PC-9 (cell line): ENCODE measurements at regions not wholly inside any gene's neighbourhood (a gene's known extent, or its start where the extent isn't known, plus 50 kb on each side); places are given as distances from the start of the nearest gene placed in this dataset.
"Not testable (repeated sequence)": the region's sequence is repeated elsewhere in the genome, so short reads cannot be mapped to it uniquely, and the experiment has no call there.

Experiments used
- BruUV-seq: library from RNA; stranded (reverse); fragments of 400-500 nt; replicated peaks from 2 replicates; lab custom pipeline; 2021; lab: Mats Ljungman, UMichigan
- CTCF ChIA-PET: fragments of 300-600 bp; sonication (Branson Sonifier 250); formaldehyde crosslinking; loops from one replicate; lab custom pipeline; 2022; ENCODE audit warnings: antibody characterized with exemption; lab: Charles Lee
- POLR2A ChIA-PET: fragments of 300-600 bp; sonication (Branson Sonifier 250); formaldehyde crosslinking; loops from one replicate; lab custom pipeline; 2022; ENCODE audit warnings: antibody characterized with exemption; ENCODE audit not compliant: unreplicated experiment; lab: Charles Lee
- DNase-seq, 2 experiments: peaks; one replicate each; pipeline versions ENCODE4 v3.0.0 to v3.0.0-alpha.2; 2015 to 2022; ENCODE audit warnings: mixed read lengths in 1 of 2
- H2AFZ ChIP-seq: fragments of 200-600 bp; sonication (generic); 2 replicates; pipeline ENCODE4 v1.8.1; 2017; ENCODE audit warnings: antibody characterized with exemption
- H3F3A ChIP-seq: fragments of 200-600 bp; sonication (generic); 2 replicates; pipeline ENCODE4 v1.8.1; 2017; ENCODE audit warnings: antibody characterized with exemption, mild to moderate bottlenecking, low read depth; ENCODE audit not compliant: insufficient read depth
- H3K27ac ChIP-seq: fragments of 200-600 bp; sonication (generic); 2 replicates; pipeline ENCODE4 v1.6.1; 2016; ENCODE audit warnings: mixed run types
- H3K27me3 ChIP-seq: fragments of 200-600 bp; sonication (generic); 2 replicates; pipeline ENCODE4 v1.6.1; 2016; ENCODE audit warnings: low read depth, mixed run types; ENCODE audit not compliant: insufficient read depth
- H3K36me3 ChIP-seq: fragments of 200-600 bp; sonication (generic); 2 replicates; pipeline ENCODE4 v1.6.1; 2016; ENCODE audit warnings: low read depth, mixed run types
- H3K4me1 ChIP-seq: fragments of 200-600 bp; sonication (generic); replicated peaks from 2 replicates; pipeline ENCODE4 v1.6.1; 2016; ENCODE audit warnings: mixed run types; ENCODE audit not compliant: insufficient read depth
- H3K4me2 ChIP-seq: fragments of 200-600 bp; sonication (generic); 2 replicates; pipeline ENCODE4 v1.6.1; 2017; ENCODE audit warnings: mixed run types
- H3K4me3 ChIP-seq: fragments of 200-600 bp; sonication (generic); 2 replicates; pipeline ENCODE4 v1.6.1; 2016; ENCODE audit warnings: mixed run types
- H3K79me2 ChIP-seq: fragments of 200-600 bp; sonication (generic); 2 replicates; pipeline ENCODE4 v1.6.1; 2017; ENCODE audit warnings: low read depth, mixed run types
- H3K9me2 ChIP-seq: fragments of 200-600 bp; sonication (generic); 2 replicates; pipeline ENCODE4 v1.8.1; 2017; ENCODE audit warnings: mild to moderate bottlenecking; ENCODE audit not compliant: insufficient read depth
- H3K9me3 ChIP-seq: fragments of 200-600 bp; sonication (generic); 2 replicates; pipeline ENCODE4 v1.8.1; 2016; ENCODE audit warnings: low read depth; ENCODE audit not compliant: insufficient read depth
- H4K20me1 ChIP-seq: fragments of 200-600 bp; sonication (generic); 2 replicates; pipeline ENCODE4 v1.8.1; 2017; ENCODE audit not compliant: insufficient read depth
- EZH2 ChIP-seq: fragments of 200-600 bp; sonication (generic); IDR thresholded peaks from 2 replicates; pipeline ENCODE4 v1.8.0; 2017; ENCODE audit warnings: antibody characterized with exemption, low read depth
- intact Hi-C: fragments of 100-400 bp; cut with micrococcal nuclease; formaldehyde crosslinking; loops from one replicate; pipeline ENCODE4 v1.10.0; 2022; ENCODE audit not compliant: unreplicated experiment
- TF ChIP-seq, protein P1 (sequence below): fragments of 200-600 bp; sonication (generic); conservative IDR thresholded peaks from 2 replicates; pipeline ENCODE4 v1.6.1; 2017; ENCODE audit warnings: mixed run types, antibody characterized with exemption, mild to moderate bottlenecking, moderate library complexity

DNA sequence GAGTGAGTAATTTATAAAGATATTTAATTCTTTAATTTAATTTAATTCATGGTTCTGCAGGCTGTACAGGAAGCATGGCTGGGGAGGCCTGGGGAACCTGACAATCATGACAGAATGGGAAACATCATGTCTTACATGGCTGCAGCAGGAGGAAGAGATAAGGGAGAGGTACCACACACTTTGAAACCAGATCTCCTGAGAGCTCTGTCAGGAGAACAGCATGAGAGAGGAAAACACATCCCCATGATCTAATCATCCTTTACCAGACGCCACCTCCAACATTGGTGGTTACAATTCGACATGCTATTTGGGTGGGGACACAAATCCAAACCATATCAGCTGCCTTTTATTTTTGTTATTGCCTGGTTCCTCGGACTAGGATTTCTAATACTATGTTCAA, 928.6 kb downstream of the TMEM121 start:
- Histone ChIP-seq H3K27ac (no peak overlapping the region), H3K79me2 (no peaks in the 10 kb centered on the region), H3K36me3 (no peaks in the 10 kb centered on the region), H2AFZ (no peak overlapping the region), H3K4me3 (no peak overlapping the region), H3K27me3 (0 out of 2 replicates have a peak, but pooled peaks cover 5% of the 10 kb centered on the region), H3K4me2 (no peak overlapping the region), H4K20me1 (no peaks in the 10 kb centered on the region), H3K4me1 (no peaks in the 10 kb centered on the region), H3F3A (no peaks in the 10 kb centered on the region), H3K9me2 (no peaks in the 10 kb centered on the region), H3K9me3 (no peaks in the 10 kb centered on the region)
- ChIA-PET POLR2A (no interaction called here), CTCF (no interaction called here)
- DNase-seq: no peak
- TF ChIP-seq EZH2: no peak
- TF ChIP-seq, protein P1, sequence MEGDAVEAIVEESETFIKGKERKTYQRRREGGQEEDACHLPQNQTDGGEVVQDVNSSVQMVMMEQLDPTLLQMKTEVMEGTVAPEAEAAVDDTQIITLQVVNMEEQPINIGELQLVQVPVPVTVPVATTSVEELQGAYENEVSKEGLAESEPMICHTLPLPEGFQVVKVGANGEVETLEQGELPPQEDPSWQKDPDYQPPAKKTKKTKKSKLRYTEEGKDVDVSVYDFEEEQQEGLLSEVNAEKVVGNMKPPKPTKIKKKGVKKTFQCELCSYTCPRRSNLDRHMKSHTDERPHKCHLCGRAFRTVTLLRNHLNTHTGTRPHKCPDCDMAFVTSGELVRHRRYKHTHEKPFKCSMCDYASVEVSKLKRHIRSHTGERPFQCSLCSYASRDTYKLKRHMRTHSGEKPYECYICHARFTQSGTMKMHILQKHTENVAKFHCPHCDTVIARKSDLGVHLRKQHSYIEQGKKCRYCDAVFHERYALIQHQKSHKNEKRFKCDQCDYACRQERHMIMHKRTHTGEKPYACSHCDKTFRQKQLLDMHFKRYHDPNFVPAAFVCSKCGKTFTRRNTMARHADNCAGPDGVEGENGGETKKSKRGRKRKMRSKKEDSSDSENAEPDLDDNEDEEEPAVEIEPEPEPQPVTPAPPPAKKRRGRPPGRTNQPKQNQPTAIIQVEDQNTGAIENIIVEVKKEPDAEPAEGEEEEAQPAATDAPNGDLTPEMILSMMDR: no peak
- intact Hi-C loops: no loop called here
- BruUV-seq: no TSS peak

DNA sequence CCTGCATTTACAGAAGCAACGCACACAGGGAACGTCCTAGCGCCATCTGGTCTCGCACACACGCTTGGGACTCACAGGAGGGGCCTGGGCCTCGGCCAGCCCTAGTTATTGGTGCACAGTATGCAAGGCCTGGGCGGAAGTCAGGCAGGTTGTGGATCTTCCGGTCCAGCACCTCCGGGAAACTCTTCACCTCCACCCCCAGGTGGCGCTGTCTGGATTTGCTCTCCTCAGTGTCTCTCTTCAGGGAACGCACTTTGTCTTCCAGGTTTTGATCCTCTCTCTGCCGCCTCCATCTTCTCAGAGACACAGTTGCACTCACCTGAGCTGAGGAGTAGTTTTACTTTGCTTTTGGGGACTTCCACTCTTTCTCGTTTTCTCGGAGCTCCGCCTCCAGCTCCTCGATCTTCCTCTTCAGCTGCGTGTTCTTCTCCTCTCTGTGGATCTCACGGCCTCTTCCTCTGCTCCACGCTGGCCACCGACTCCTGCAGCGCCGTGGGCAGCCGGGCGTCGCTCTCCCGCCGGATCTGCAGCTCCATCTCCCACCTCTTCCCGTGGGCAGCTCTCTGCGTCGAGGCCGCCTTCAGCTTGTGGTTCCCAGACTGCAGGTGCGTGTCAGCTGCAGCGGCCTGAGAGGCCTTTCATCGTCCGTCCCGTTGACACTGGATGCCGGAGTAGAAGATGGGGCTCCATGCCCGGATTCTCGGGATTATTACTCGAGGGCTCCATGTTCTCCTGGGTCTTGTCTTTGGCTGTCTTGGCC, 933.8 kb downstream of the TMEM121 start:
- no peaks in the 10 kb centered on the region for H3K9me2 ChIP-seq
- H4K20me1 ChIP-seq: no peaks in the 10 kb centered on the region
- no peak overlapping the region for H2AFZ ChIP-seq
- H3K27ac ChIP-seq: no peak overlapping the region
- H3K4me2 ChIP-seq: no peak overlapping the region
- intact Hi-C loops: no loop called here
- no peaks in the 10 kb centered on the region for H3F3A ChIP-seq
- peaks cover 2% of the 10 kb centered on the region; the same call in 1 of the 2 replicates for H3K27me3 ChIP-seq
- H3K36me3 ChIP-seq: no peaks in the 10 kb centered on the region
- TF ChIP-seq EZH2: no peak
- TF ChIP-seq, protein P1: peak; percentile 62
- POLR2A ChIA-PET: no interaction called here
- CTCF ChIA-PET: no interaction called here
- no peaks in the 10 kb centered on the region for H3K9me3 ChIP-seq
- H3K4me1 ChIP-seq: no peaks in the 10 kb centered on the region
- DNase-seq: peak in 1 of 2 experiments; percentile 2
- BruUV-seq: no TSS peak
- no peak overlapping the region for H3K4me3 ChIP-seq
- no peaks in the 10 kb centered on the region for H3K79me2 ChIP-seq

DNA sequence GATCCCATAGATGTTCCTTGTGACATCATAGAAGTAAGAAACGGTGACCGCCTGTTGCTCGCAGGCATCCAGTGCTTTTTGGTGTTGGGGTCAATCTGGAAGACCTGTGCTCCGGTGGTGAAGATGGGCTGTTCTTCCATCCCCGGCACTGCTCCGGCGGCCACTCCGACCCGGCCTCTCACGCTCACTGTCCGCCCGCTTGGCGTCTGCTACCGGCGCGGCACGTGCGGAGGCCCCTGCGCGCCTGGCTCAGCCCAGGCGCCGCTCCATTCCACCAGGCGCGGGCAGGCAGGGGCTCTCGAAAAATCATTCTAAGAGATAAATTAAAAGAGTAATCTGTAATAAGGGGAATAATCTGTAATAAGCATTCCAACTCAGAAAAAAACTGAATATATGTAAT, 934.5 kb downstream of the TMEM121 start:
- POLR2A ChIA-PET: no interaction called here
- Histone ChIP-seq H3K27ac (no peak overlapping the region), H3K4me2 (no peak overlapping the region), H2AFZ (no peak overlapping the region), H3K79me2 (no peaks in the 10 kb centered on the region), H4K20me1 (no peaks in the 10 kb centered on the region), H3K27me3 (peaks cover 2% of the 10 kb centered on the region; the same call in 1 of the 2 replicates), H3K9me3 (no peaks in the 10 kb centered on the region), H3K4me3 (no peak overlapping the region), H3F3A (no peaks in the 10 kb centered on the region), H3K9me2 (no peaks in the 10 kb centered on the region), H3K36me3 (no peaks in the 10 kb centered on the region), H3K4me1 (no peaks in the 10 kb centered on the region)
- DNase-seq: no peak
- no TSS peak for BruUV-seq
- intact Hi-C loops: no loop called here
- CTCF ChIA-PET: no interaction called here
- no peak for TF ChIP-seq EZH2
- TF ChIP-seq, protein P1: no peak

DNA sequence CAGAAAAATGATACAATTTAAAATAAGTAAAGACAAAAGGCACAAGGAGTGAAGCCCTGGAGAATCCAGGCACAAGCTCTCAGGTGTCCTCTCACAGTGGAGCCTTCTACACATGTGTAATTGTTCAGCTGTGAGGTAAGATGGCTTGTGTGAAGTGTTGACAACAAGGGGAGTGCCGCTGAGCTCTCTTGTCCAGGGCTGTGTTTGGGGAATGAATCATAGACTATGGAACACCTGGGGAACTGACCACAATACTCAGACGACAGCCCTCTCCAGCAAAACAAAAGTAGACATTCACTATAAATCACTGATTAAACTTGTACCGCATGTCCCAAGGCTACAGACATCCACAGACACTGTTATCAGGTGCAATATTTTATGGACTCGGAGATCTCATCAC, 940.1 kb downstream of the TMEM121 start:
- H2AFZ ChIP-seq, intact Hi-C loops, H3K27me3 ChIP-seq, H3K4me3 ChIP-seq, H3K79me2 ChIP-seq, H3K9me2 ChIP-seq, POLR2A ChIA-PET, H4K20me1 ChIP-seq, H3K4me2 ChIP-seq, H3K27ac ChIP-seq, CTCF ChIA-PET, BruUV-seq, H3K9me3 ChIP-seq, H3F3A ChIP-seq, H3K36me3 ChIP-seq, H3K4me1 ChIP-seq: not testable (repeated sequence)
- DNase-seq: peak in 1 of 2 experiments; percentile 46

DNA sequence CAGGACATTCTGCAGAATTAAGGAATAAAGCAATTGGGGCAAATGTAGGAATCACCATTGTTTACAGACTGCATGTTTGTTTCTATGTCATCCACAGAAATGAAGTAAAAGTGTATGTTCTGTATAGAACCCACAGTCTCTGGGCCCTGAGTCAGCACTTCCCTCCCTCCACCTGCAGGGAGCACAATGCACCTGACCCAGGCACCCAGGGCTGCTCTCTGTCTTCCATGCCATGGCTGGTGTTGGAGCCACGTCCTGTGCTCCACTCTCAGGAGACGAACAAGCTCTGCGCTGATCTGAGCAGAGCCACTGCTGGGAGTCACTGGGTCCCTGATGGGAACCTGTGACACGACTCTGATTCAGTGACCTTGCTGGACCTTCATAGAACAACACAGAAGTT, 942.5 kb downstream of the TMEM121 start:
- POLR2A ChIA-PET, BruUV-seq: not testable (repeated sequence)

More for the DNA sequence above, 942.5 kb downstream of the TMEM121 start:
- H3K27ac ChIP-seq, H3K4me3 ChIP-seq, H3K9me3 ChIP-seq, H3F3A ChIP-seq, H3K36me3 ChIP-seq, intact Hi-C loops, CTCF ChIA-PET, H3K27me3 ChIP-seq, H3K79me2 ChIP-seq, H3K4me2 ChIP-seq, H2AFZ ChIP-seq, H4K20me1 ChIP-seq, DNase-seq, H3K9me2 ChIP-seq, H3K4me1 ChIP-seq: not testable (repeated sequence)
